KMS-11 (cell line): ENCODE measurements at regions not wholly inside any gene's neighbourhood (a gene's known extent, or its start where the extent isn't known, plus 50 kb on each side); places are given as distances from the start of the nearest gene placed in this dataset.

Source experiments
- H2AFZ ChIP-seq: fragments of 200-600 bp; sonication (generic); 2 replicates; pipeline ENCODE4 v1.6.1; 2016; ENCODE audit warnings: antibody characterized with exemption, mixed run types, low read depth
- H3K27ac ChIP-seq: fragments of 200-600 bp; sonication (generic); 2 replicates; pipeline ENCODE4 v1.6.1; 2016; ENCODE audit warnings: mild to moderate bottlenecking, mixed run types
- H3K27me3 ChIP-seq: fragments of 200-600 bp; sonication (generic); 2 replicates; pipeline ENCODE4 v1.6.1; 2017; ENCODE audit warnings: mild to moderate bottlenecking, low read depth, mixed run types, moderate library complexity; ENCODE audit not compliant: insufficient read depth
- H3K36me3 ChIP-seq: fragments of 200-600 bp; sonication (generic); 2 replicates; pipeline ENCODE4 v1.6.1; 2017; ENCODE audit warnings: mild to moderate bottlenecking, mixed run types; ENCODE audit not compliant: insufficient read depth
- H3K4me1 ChIP-seq: fragments of 200-600 bp; sonication (generic); 2 replicates; pipeline ENCODE4 v1.6.1; 2016; ENCODE audit warnings: mild to moderate bottlenecking, low read depth, mixed run types; ENCODE audit not compliant: poor library complexity, severe bottlenecking
- H3K4me2 ChIP-seq: fragments of 200-600 bp; sonication (generic); 2 replicates; pipeline ENCODE4 v1.7.0; 2016; ENCODE audit warnings: mild to moderate bottlenecking, mixed run types
- H3K4me3 ChIP-seq: fragments of 200-600 bp; sonication (generic); IDR thresholded peaks from 2 replicates; pipeline ENCODE4 v1.6.1; 2017; ENCODE audit warnings: low read depth, low read length, mixed read lengths; ENCODE audit not compliant: insufficient read depth
- H3K79me2 ChIP-seq: fragments of 200-600 bp; sonication (generic); 2 replicates; pipeline ENCODE4 v1.6.1; 2016; ENCODE audit warnings: low read depth, mixed run types; ENCODE audit not compliant: insufficient read depth
- H3K9ac ChIP-seq: fragments of 200-600 bp; sonication (generic); 2 replicates; pipeline ENCODE4 v1.6.1; 2016; ENCODE audit warnings: mild to moderate bottlenecking, mixed run types
- H4K20me1 ChIP-seq: fragments of 200-600 bp; sonication (generic); 2 replicates; pipeline ENCODE4 v1.6.1; 2016; ENCODE audit warnings: mild to moderate bottlenecking, mixed run types; ENCODE audit not compliant: insufficient read depth
- CTCF ChIP-seq: fragments of 200-600 bp; sonication (generic); conservative IDR thresholded peaks from 2 replicates; pipeline ENCODE4 v1.6.1; 2017; ENCODE audit warnings: low read depth, mild to moderate bottlenecking, antibody characterized with exemption, low read length, moderate library complexity, mixed read lengths

DNA sequence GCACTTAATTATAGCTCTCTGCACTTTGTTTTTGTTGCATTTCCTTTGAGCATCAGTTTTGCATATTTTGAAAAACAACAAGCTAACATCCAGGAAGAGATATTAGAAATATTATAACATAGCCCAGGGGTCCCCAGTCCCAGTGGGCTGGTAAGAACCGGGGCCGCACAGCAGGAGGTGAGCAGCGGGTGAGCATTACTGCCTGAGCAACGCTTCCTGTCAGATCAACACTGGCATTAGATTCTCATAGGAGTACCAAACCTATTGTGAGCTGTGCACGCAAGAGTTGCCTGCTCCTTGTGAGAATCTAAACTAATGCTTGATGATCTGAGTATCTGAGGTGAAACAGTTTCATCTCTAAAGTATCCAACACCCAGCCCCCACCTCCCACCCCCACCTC is 675.9 kb upstream of the ZNF608 start:
- Histone ChIP-seq H3K79me2 (no peaks in the 10 kb centered on the region), H3K9ac (no peak overlapping the region), H2AFZ (no peak overlapping the region), H3K27ac (no peak overlapping the region), H3K4me3 (no peak overlapping the region), H3K36me3 (no peaks in the 10 kb centered on the region), H3K27me3 (no peaks in the 10 kb centered on the region), H3K4me2 (no peak overlapping the region), H3K4me1 (no peaks in the 10 kb centered on the region), H4K20me1 (no peaks in the 10 kb centered on the region)
- TF ChIP-seq CTCF = no peak

GRCh38 chr5:125424402-125425141 is 678.1 kb upstream of the ZNF608 start:
- Histone ChIP-seq H4K20me1 (no peaks in the 10 kb centered on the region), H3K27me3 (no peaks in the 10 kb centered on the region), H3K4me1 (no peaks in the 10 kb centered on the region), H3K27ac (no peak overlapping the region), H3K9ac (no peak overlapping the region), H3K79me2 (no peaks in the 10 kb centered on the region), H3K4me2 (no peak overlapping the region), H2AFZ (no peak overlapping the region), H3K36me3 (no peaks in the 10 kb centered on the region), H3K4me3 (no peak overlapping the region)
- TF ChIP-seq CTCF = no peak

- no peaks in the 10 kb centered on the region for H3K27me3 ChIP-seq
- no peak for TF ChIP-seq CTCF
- no peak overlapping the region for H3K27ac ChIP-seq
- no peaks in the 10 kb centered on the region for H3K79me2 ChIP-seq
- H3K36me3 ChIP-seq = no peaks in the 10 kb centered on the region
- no peak overlapping the region for H3K9ac ChIP-seq
- no peak overlapping the region for H3K4me2 ChIP-seq
- no peaks in the 10 kb centered on the region for H3K4me1 ChIP-seq
- no peak overlapping the region for H3K4me3 ChIP-seq
- H2AFZ ChIP-seq = no peak overlapping the region
- H4K20me1 ChIP-seq = no peaks in the 10 kb centered on the region
Observed at GRCh38 chr5:125429498-125429897, 683.1 kb upstream of the ZNF608 start.

DNA sequence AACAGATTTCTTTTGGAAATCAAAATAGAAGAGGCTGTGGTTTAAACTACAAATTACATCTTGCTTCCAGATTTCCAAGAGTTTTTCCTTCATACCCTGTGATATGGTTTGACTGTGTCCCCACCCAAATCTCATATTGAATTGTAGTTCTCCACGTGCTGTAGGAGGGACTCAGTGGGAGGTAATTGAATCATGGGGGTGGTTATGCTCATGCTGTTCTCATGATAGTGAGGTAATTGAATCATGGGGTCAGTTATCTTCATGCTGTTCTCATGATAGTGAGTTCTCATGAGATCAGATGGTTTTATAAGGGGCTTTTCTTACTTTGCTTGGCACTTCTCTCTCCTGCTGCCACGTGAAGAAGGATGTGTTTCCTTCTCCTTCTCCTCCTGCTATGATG is 687.0 kb upstream of the ZNF608 start:
- no peak for TF ChIP-seq CTCF
- H3K36me3 ChIP-seq = no peaks in the 10 kb centered on the region
- H3K79me2 ChIP-seq = no peaks in the 10 kb centered on the region
- H3K4me3 ChIP-seq = no peak overlapping the region
- no peaks in the 10 kb centered on the region for H3K4me1 ChIP-seq
- no peak overlapping the region for H3K4me2 ChIP-seq
- no peaks in the 10 kb centered on the region for H3K27me3 ChIP-seq
- no peaks in the 10 kb centered on the region for H4K20me1 ChIP-seq
- H2AFZ ChIP-seq = no peak overlapping the region
- no peak overlapping the region for H3K27ac ChIP-seq
- H3K9ac ChIP-seq = no peak overlapping the region
